SK-N-SH treated with all-trans-retinoic acid at 6 μM for 48 hours (cell line): ENCODE measurements at regions not wholly inside any gene's neighbourhood (a gene's known extent, or its start where the extent isn't known, plus 50 kb on each side); places are given as distances from the start of the nearest gene placed in this dataset.
"Not testable (repeated sequence)": the region's sequence is repeated elsewhere in the genome, so short reads cannot be mapped to it uniquely, and the experiment has no call there.

Experiments used
- ZFP3 ChIP-seq: fragments of 250-450 bp; sonication (Bioruptor Pico); IDR thresholded peaks from 2 replicates; pipeline ENCODE4 v1.5.0; 2020; ENCODE audit warnings: mild to moderate bottlenecking, moderate library complexity
- ZNF8 ChIP-seq: fragments of 450-650 bp; formaldehyde crosslinking; IDR thresholded peaks from 2 replicates; pipeline ENCODE4 v1.5.0; 2020; ENCODE audit warnings: mild to moderate bottlenecking, moderate library complexity

DNA sequence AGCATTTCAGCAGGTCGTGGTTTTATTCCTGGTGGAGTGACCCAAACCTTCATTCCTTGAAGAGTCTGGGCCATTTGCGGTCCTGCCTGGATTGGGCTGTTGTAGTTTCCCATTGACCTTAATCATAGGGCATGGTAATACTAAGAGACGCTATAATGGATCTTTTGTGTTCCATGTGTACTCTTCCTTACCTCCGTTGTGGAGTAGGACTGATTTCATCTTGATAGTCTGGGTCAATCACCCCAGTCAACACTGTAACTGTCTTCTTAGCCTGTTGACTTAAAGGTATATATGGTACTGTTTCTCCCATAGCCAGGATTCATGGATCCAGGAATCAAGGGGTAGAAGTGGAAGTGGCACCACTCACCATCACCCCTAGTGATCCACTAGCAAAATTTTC is 643.6 kb downstream of the PLOD2 start:
- not testable (repeated sequence) for TF ChIP-seq ZNF8, ZFP3 (CRISPR knock-in tag)
